NT2/D1 (cell line): ENCODE measurements at regions not wholly inside any gene's neighbourhood (a gene's known extent, or its start where the extent isn't known, plus 50 kb on each side); places are given as distances from the start of the nearest gene placed in this dataset.

Source experiments
- DNase-seq: peaks from one replicate; pipeline ENCODE4 v3.0.0-alpha.2; 2011; ENCODE audit warnings: low read depth, low spot score
- H3K27me3 ChIP-seq: 2 replicates; pipeline ENCODE4 v1.6.0; 2011; ENCODE audit warnings: mild to moderate bottlenecking; ENCODE audit not compliant: insufficient read length, insufficient read depth
- H3K36me3 ChIP-seq: 2 replicates; pipeline ENCODE4 v1.6.1; 2011; ENCODE audit warnings: mild to moderate bottlenecking, low read length, mixed read lengths; ENCODE audit not compliant: insufficient read depth, insufficient read length
- H3K4me1 ChIP-seq: 2 replicates; pipeline ENCODE4 v1.5.1; 2011; ENCODE audit not compliant: insufficient read depth, insufficient read length
- H3K4me3 ChIP-seq: 2 replicates; pipeline ENCODE4 v1.5.1; 2011; ENCODE audit warnings: low read depth; ENCODE audit not compliant: insufficient read length
- H3K9ac ChIP-seq: 2 replicates; pipeline ENCODE4 v1.6.0; 2011; ENCODE audit warnings: low read depth; ENCODE audit not compliant: insufficient read length
- H3K9me3 ChIP-seq: 2 replicates; pipeline ENCODE4 v1.5.1; 2011; ENCODE audit warnings: mild to moderate bottlenecking, low read length; ENCODE audit not compliant: insufficient read depth
- SUZ12 ChIP-seq: IDR thresholded peaks from 2 replicates; pipeline ENCODE4 v1.6.1; 2011; ENCODE audit not compliant: insufficient read length, insufficient read depth; ENCODE audit errors: extremely low read depth
- YY1 ChIP-seq: IDR thresholded peaks from 2 replicates; pipeline ENCODE4 v1.6.1; 2011; ENCODE audit not compliant: insufficient read length, insufficient read depth
- ZNF274 ChIP-seq: IDR thresholded peaks from 2 replicates; pipeline ENCODE4 v1.6.1; 2011; ENCODE audit warnings: mild to moderate bottlenecking, low read depth, low read length

DNA sequence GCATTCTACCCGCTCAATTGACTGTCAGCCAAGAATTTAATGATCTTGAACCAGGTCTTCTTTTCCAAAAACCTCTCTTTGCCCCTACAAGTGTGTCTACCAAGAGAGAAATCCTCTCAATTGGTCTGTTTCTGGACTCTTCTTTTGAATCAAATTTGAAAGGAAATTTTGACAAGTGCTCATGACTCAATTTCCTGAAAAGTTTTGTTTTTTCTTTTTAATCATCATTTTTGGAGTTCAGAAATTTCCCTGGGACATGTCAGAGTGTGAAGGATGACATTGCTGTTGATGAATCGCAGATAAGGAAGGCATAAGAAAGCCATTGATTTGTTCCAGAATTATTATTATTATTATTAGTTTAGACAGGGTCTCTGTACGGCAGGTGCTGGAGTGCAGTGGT lies 88.2 kb upstream of the AKT3 start:
- Histone ChIP-seq H3K4me1 (no peaks in the 10 kb centered on the region), H3K4me3 (no peak overlapping the region), H3K9ac (no peak overlapping the region), H3K27me3 (no peaks in the 10 kb centered on the region), H3K36me3 (no peaks in the 10 kb centered on the region), H3K9me3 (peaks cover 13% of the 10 kb centered on the region)
- TF ChIP-seq ZNF274, result no peak
- TF ChIP-seq SUZ12, result no peak
- TF ChIP-seq YY1, result no peak
- DNase-seq, result no peak

DNA sequence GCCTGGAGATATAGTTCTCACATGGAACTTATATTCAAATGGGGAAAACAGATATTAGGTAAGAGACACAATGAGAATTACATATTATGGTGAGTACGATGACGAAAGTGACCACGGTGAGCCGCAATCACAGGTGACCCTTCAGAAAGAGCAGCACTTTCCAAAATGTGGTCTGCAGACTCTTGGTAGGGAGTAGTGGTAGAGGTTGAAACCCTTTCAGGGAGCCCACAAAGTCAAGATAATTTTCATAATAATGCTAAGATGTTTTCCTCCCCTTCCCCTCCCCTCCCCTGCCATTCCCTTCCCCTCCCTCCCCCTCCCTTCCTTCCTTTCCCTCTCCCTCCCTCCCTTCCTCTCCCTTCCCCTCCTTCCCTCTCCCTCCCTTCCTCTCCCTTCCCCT lies 83.5 kb upstream of the AKT3 start:
- H3K27me3 ChIP-seq, result no peaks in the 10 kb centered on the region
- no peak for DNase-seq
- no peak overlapping the region for H3K9ac ChIP-seq
- no peak overlapping the region for H3K4me3 ChIP-seq
- H3K4me1 ChIP-seq, result peaks cover 4% of the 10 kb centered on the region
- H3K9me3 ChIP-seq, result peaks cover 13% of the 10 kb centered on the region
- no peaks in the 10 kb centered on the region for H3K36me3 ChIP-seq
- TF ChIP-seq SUZ12 (no peak), YY1 (no peak), ZNF274 (no peak)

DNA sequence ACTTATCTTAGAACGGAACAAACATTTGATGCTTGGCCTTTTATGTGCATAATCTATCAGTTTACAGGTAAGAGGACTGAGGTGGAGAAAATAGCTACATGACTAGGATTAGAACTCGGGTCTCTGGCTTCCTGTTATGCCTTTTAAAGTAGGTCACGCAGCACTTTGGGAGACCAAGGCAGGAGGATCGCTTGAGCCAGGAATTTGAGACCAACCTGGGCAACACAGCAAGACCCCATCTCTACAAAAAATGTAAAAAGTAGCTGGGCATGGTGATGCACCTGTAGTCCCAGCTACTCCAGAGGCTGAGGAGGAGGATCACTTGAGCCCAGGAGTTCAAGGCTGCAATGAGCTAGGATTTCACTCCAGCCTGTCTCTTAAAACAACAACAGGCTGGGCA lies 81.9 kb upstream of the AKT3 start:
- no peak for DNase-seq
- no peaks in the 10 kb centered on the region for H3K27me3 ChIP-seq
- H3K4me1 ChIP-seq, result peaks cover 4% of the 10 kb centered on the region
- no peak for TF ChIP-seq SUZ12
- TF ChIP-seq YY1, result no peak
- no peak for TF ChIP-seq ZNF274
- no peaks in the 10 kb centered on the region for H3K36me3 ChIP-seq
- no peak overlapping the region for H3K4me3 ChIP-seq
- peak overlapping the region; percentile 70 for H3K9ac ChIP-seq
- peaks cover 13% of the 10 kb centered on the region for H3K9me3 ChIP-seq

DNA sequence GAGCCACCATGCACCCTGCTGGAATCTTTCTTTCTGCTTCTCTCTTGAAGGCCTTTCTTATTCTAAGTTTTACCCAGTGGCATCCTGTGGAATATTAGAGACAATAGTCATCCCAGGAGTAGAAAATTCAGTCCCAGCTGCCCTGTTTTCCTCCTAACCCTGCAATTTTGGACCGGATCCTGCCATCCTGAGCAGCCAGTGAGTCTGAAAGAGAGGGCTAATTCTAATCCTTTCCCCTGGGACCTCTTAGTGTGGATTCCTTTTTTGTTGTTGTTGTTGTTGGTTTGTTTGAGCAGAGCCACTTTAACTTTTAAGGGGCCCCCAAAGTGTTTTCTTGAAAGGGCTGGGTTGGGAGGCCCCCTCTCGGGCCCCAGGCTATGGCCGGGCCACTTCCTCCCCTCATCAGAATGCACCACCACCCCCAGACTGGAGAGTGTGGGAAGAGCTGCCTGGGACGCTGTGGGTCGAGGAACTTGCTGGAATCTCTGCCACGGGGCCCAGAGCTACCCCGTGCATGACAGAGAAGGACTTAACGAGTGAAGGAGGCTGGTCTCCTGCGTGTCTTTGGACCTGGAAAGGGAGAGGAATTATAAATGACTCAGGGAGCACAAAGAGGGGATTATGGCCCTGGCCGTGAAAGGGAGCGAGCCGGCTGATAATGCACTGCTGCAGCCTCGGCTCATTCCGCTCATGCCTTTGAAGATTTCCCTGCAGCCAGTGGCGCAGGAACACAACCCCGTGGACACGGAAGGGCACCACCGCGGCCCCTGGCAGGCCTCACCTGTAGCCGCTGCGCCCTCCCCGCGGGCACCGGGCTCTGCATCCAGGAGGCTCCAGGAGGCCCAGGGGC lies 81.0 kb upstream of the AKT3 start:
- H3K4me1 ChIP-seq, result peaks cover 6% of the 10 kb centered on the region
- peak; percentile 87 for DNase-seq

DNA sequence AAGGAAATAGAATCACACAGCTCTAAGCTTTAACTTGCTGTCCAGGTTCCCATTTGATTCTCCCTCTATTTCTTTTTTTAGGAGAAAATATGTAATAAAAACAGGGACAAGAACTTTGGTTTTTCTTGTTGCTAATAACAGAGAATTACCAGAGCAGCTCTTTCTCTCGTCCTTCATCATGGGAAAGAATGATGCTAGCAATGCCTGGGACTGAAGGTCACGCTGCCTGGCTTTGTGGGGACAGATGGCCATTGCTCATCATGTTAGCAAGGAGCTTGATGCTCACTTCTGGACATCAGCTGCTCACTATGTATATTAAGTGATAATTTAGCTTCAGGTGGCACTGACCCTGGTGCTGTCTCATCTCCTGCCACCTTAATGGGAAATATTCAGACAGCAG lies 77.3 kb upstream of the AKT3 start:
- no peak overlapping the region for H3K9ac ChIP-seq
- H3K9me3 ChIP-seq, result 0 out of 2 replicates have a peak, but pooled peaks cover 3% of the 10 kb centered on the region
- no peak overlapping the region for H3K4me3 ChIP-seq
- no peak for DNase-seq
- H3K36me3 ChIP-seq, result no peaks in the 10 kb centered on the region
- H3K4me1 ChIP-seq, result peaks cover 9% of the 10 kb centered on the region
- H3K27me3 ChIP-seq, result no peaks in the 10 kb centered on the region
- no peak for TF ChIP-seq YY1
- no peak for TF ChIP-seq ZNF274
- no peak for TF ChIP-seq SUZ12

More for the DNA sequence above, 81.0 kb upstream of the AKT3 start:
- Histone ChIP-seq H3K9ac (peak overlapping the region; percentile 70), H3K4me3 (peak overlapping the region; percentile 5), H3K9me3 (peaks cover 13% of the 10 kb centered on the region), H3K36me3 (no peaks in the 10 kb centered on the region), H3K27me3 (no peaks in the 10 kb centered on the region)
- no peak for TF ChIP-seq ZNF274

DNA sequence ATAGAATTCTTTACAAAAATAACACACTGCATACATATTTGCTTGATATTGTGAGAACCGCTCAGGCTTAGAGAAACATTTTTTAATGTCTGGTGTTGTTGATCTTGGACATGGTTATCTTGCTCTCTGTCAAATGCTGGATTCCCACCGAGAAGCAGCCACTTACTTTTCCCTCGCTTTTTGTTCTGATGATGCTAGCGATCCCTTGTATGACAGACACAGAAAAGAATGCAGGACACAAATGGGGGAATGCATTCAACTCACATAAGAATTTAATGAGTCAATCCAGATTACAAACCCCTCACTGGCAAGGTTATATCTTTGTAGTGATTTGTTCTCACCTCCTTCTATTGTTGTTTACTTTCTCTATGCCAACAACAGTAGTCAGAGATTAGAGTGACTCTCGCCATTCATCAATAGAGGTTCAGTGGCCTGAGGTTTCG lies 76.8 kb upstream of the AKT3 start:
- Histone ChIP-seq H3K9me3 (0 out of 2 replicates have a peak, but pooled peaks cover 3% of the 10 kb centered on the region), H3K36me3 (no peaks in the 10 kb centered on the region), H3K4me1 (peaks cover 9% of the 10 kb centered on the region), H3K4me3 (no peak overlapping the region), H3K9ac (no peak overlapping the region), H3K27me3 (no peaks in the 10 kb centered on the region)
- no peak for TF ChIP-seq YY1
- no peak for TF ChIP-seq ZNF274
- no peak for TF ChIP-seq SUZ12
- DNase-seq, result peak; percentile 82

DNA sequence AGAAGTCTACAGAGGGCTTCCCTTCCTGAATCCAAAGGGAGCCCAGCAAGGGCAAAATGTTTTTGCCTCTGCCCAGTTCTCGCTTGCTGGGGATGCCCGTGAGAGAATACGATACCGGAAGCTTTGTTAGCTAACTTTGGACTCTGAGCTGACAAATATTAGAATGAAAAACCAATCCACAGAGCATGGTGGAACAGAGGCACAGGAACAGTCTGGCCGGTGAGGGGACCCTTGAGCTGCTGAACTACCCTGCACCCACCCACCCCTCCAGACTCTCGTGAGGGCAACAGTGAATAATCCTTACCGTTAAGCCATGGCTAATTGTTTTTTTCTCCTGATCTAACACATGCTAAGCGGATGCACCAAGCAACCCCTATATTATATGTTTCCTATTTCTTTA lies 76.3 kb upstream of the AKT3 start:
- Histone ChIP-seq H3K9ac (no peak overlapping the region), H3K27me3 (no peaks in the 10 kb centered on the region), H3K4me3 (no peak overlapping the region), H3K9me3 (0 out of 2 replicates have a peak, but pooled peaks cover 3% of the 10 kb centered on the region), H3K4me1 (peaks cover 9% of the 10 kb centered on the region), H3K36me3 (no peaks in the 10 kb centered on the region)
- no peak for DNase-seq
- TF ChIP-seq YY1, result no peak
